Pancreas (tissue), 10 donors: ENCODE measurements at regions not wholly inside any gene's neighbourhood (a gene's known extent, or its start where the extent isn't known, plus 50 kb on each side); places are given as distances from the start of the nearest gene placed in this dataset.
"Not testable (repeated sequence)": the region's sequence is repeated elsewhere in the genome, so short reads cannot be mapped to it uniquely, and the experiment has no call there.

ENCODE experiments used
- ATAC-seq, 4 donors: fragments of 200-7000 bp; cut with Tn5 transposase; one replicate each; pipeline versions ENCODE4 v1.8.0 to v1.9.1; 2020; ENCODE audit warnings: mild to moderate bottlenecking in 4 of 4, moderate library complexity in 4 of 4
- DNase-seq, 6 donors: peaks; one replicate each; pipeline ENCODE4 v3.0.0-alpha.2; 2020
- FAIRE-seq: peaks from 2 replicates; lab custom pipeline; 2012; peaks lifted over from hg19 to GRCh38; lab: Jason Lieb, UNC
- H3K27ac ChIP-seq, 4 donors: fragments of 200-600 bp; sonication (generic); 1 replicate in 3 of 4; 2 replicates in 1 of 4; pipeline versions ENCODE4 v1.5.0 to v1.8.0; 2020
- H3K27me3 ChIP-seq, 4 donors: fragments of 200-600 bp; one replicate each; pipeline ENCODE4 v1.8.0; 2021
- H3K36me3 ChIP-seq, 3 donors: fragments of 200-600 bp; sonication (generic) in 1 of 3; one replicate each; pipeline versions ENCODE4 v1.5.0 to v1.8.0; 2020 to 2021
- H3K4me1 ChIP-seq, 3 donors: fragments of 200-600 bp; one replicate each; pipeline ENCODE4 v1.8.0; 2021
- H3K4me3 ChIP-seq, 4 donors: fragments of 200-600 bp; sonication (generic) in 2 of 4; one replicate each; pipeline versions ENCODE4 v1.5.0 to v1.8.0; 2020 to 2021
- H3K9me3 ChIP-seq, 4 donors: fragments of 200-600 bp; one replicate each; pipeline ENCODE4 v1.8.0; 2021
- CTCF ChIP-seq, 4 donors: fragments of 200-600 bp; sonication (generic) in 3 of 4; IDR thresholded peaks; one replicate each; pipeline versions ENCODE4 v1.5.0 to v1.8.0; 2021; ENCODE audit warnings: antibody characterized with exemption in 4 of 4
- WGBS, 2 donors: extraction: QIAGEN DNeasy Blood & Tissue Kit; methylation state at CpG; one replicate each; pipeline ENCODE4 v1.1.7; 2013; 5-methylcytosine and 5-hydroxymethylcytosine counted together
- intact Hi-C, 3 donors: fragments of 100-400 bp; cut with DNase I; formaldehyde crosslinking; loops; one replicate each; pipeline versions ENCODE4 v1.11.1 to v1.14.2; 2022
- donor health status: healthy with polysubstance abuse.
- donor health status: DM: no; HTN: no; CAD: no; lungs with moderate emphysema.
- donor health status: DM: no; HTN: no; CAD: no.
- donor health status: control.
- donor health status: control.
- donor health status: Bipolar disorder and iron deficiency.
- donor health status: DM: yes; HTN: yes; CAD: no.
- donor health status: DM: no; HTN: no; CAD: no.
- donor health status: DM: no; HTN: no; CAD: no.
- donor health status: DM: yes; HTN: yes; CAD: no.

DNA sequence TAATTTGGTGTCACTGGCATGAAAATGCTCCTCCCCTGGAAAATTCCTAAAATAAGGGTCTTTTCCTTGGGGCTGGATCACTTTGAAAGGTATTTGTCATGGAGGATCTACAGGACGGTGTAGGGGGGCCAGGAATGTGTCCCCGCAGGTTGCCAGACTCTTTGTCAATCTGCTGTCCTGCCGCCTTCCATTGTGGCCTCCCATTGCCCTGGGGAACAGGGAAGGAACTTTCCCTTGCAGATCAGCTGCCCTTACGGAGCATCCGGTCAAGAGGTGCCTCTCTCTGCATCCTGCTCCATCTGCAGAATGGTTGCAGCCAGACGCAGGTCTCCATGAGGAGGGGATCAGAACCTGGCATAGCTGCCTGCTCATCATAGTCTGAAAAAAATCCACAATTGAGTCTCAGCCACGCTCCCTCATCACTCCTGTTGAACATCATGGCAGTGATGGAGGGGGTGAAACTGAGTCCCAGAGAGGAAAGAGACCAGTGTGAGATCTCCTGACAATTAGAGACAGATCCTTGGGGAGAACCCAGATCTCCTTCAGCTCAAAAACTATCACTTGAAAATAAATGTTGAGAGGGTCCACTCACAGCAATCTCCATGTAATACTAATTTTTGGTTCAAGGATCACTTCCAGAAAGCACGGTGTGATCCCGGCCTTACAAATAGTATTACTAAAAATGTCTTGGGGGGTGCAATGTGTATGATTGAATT is 244.8 kb downstream of the MYCN start:
- 91 to 92% methylated on average over 9 of the region's 9 CpGs for WGBS, 2 donors
- no peak for TF ChIP-seq CTCF (IDR thresholded peaks at IDR 0.05)
- Histone ChIP-seq H3K9me3 (no peaks in the 10 kb centered on the region), H3K36me3 (no peaks in the 10 kb centered on the region), H3K27me3 (no peaks in the 10 kb centered on the region), H3K27ac (no peak overlapping the region), H3K4me1 (no peaks in the 10 kb centered on the region), H3K4me3 (no peak overlapping the region)
- intact Hi-C loops = no loop called here
- ATAC-seq (no peak), FAIRE-seq (no peak), DNase-seq (no peak)

- no peak for ATAC-seq
- Histone ChIP-seq H3K9me3 (no peaks in the 10 kb centered on the region), H3K27ac (no peak overlapping the region), H3K4me1 (no peaks in the 10 kb centered on the region), H3K4me3 (no peak overlapping the region), H3K36me3 (no peaks in the 10 kb centered on the region), H3K27me3 (no peaks in the 10 kb centered on the region)
- no peak for FAIRE-seq
- intact Hi-C loops = no loop called here
- 37 to 80% methylated on average over 4 of the region's 4 CpGs for WGBS, 2 donors
- TF ChIP-seq CTCF (IDR thresholded peaks at IDR 0.05) = no peak
- DNase-seq = no peak
These were observed 244.1 kb downstream of the MYCN start for GRCh38 chr2:16184341-16184890.

GRCh38 chr2:16183345-16183744 is 243.0 kb downstream of the MYCN start:
- Histone ChIP-seq H3K9me3 (no peaks in the 10 kb centered on the region), H3K36me3 (no peaks in the 10 kb centered on the region), H3K4me3 (no peak overlapping the region), H3K27me3 (no peaks in the 10 kb centered on the region), H3K4me1 (no peaks in the 10 kb centered on the region), H3K27ac (no peak overlapping the region)
- 88 to 99% methylated on average over 3 of the region's 3 CpGs for WGBS, 2 donors
- DNase-seq = no peak
- intact Hi-C loops = no loop called here
- no peak for ATAC-seq
- no peak for FAIRE-seq
- no peak for TF ChIP-seq CTCF (IDR thresholded peaks at IDR 0.05)

GRCh38 chr2:16182841-16183240 is 242.5 kb downstream of the MYCN start:
- no peaks in the 10 kb centered on the region for H3K4me1 ChIP-seq
- no peak for TF ChIP-seq CTCF (IDR thresholded peaks at IDR 0.05)
- no peaks in the 10 kb centered on the region for H3K9me3 ChIP-seq
- intact Hi-C loops = no loop called here
- H3K36me3 ChIP-seq = no peaks in the 10 kb centered on the region
- H3K27me3 ChIP-seq = no peaks in the 10 kb centered on the region
- H3K4me3 ChIP-seq = no peak overlapping the region
- ATAC-seq (no peak), FAIRE-seq (no peak), DNase-seq (no peak)
- no peak overlapping the region for H3K27ac ChIP-seq

GRCh38 chr2:16182311-16182815 is 242.0 kb downstream of the MYCN start:
- H3K27me3 ChIP-seq, H3K27ac ChIP-seq, H3K9me3 ChIP-seq, H3K36me3 ChIP-seq, FAIRE-seq, H3K4me1 ChIP-seq, intact Hi-C loops, ATAC-seq, DNase-seq, H3K4me3 ChIP-seq: not testable (repeated sequence)
- 81 to 91% methylated on average over 2 of the region's 2 CpGs for WGBS, 2 donors
